GM06990 (cell line): ENCODE measurements at regions not wholly inside any gene's neighbourhood (a gene's known extent, or its start where the extent isn't known, plus 50 kb on each side); places are given as distances from the start of the nearest gene placed in this dataset.

Experiments used
- DNase-seq: peaks from one replicate; pipeline ENCODE4 v3.0.0-alpha.2; 2011; ENCODE audit not compliant: insufficient read length; ENCODE audit errors: extremely low read depth
- H3K27me3 ChIP-seq: replicated peaks from 2 replicates; pipeline ENCODE4 v1.6.0; 2011; ENCODE audit warnings: low read length; ENCODE audit not compliant: control insufficient read depth, insufficient read depth
- H3K36me3 ChIP-seq: 2 replicates; pipeline ENCODE4 v1.5.1; 2011; ENCODE audit warnings: low read length; ENCODE audit not compliant: control insufficient read depth, insufficient read depth
- H3K4me3 ChIP-seq: replicated peaks from 2 replicates; pipeline ENCODE4 v1.5.1; 2011; ENCODE audit warnings: low read depth, mild to moderate bottlenecking, control low read depth, low read length
- CTCF ChIP-seq: IDR thresholded peaks from 2 replicates; pipeline ENCODE4 v1.5.1; 2011; ENCODE audit warnings: low read length, control low read depth, mild to moderate bottlenecking, inconsistent platforms; ENCODE audit not compliant: insufficient read depth, poor library complexity, severe bottlenecking

GRCh38 chr5:93153461-93153860 is 427.6 kb downstream of the NR2F1-AS1 start:
- no peak for DNase-seq
- no peak for TF ChIP-seq CTCF
- Histone ChIP-seq H3K4me3 (no peak overlapping the region), H3K36me3 (no peaks in the 10 kb centered on the region), H3K27me3 (no peaks in the 10 kb centered on the region; the same call in 1 of the 2 replicates)

GRCh38 chr5:93151896-93152295 is 429.1 kb downstream of the NR2F1-AS1 start:
- no peaks in the 10 kb centered on the region for H3K27me3 ChIP-seq
- no peak for TF ChIP-seq CTCF
- H3K36me3 ChIP-seq, result no peaks in the 10 kb centered on the region
- DNase-seq, result no peak
- no peak overlapping the region for H3K4me3 ChIP-seq

- DNase-seq, result no peak
- no peaks in the 10 kb centered on the region for H3K36me3 ChIP-seq
- H3K4me3 ChIP-seq, result no peak overlapping the region
- TF ChIP-seq CTCF, result no peak
- no peaks in the 10 kb centered on the region for H3K27me3 ChIP-seq
Observed at GRCh38 chr5:93151121-93151520, 429.9 kb downstream of the NR2F1-AS1 start.

- no peak for DNase-seq
- TF ChIP-seq CTCF, result no peak
- Histone ChIP-seq H3K4me3 (no peak overlapping the region), H3K27me3 (no peaks in the 10 kb centered on the region), H3K36me3 (no peaks in the 10 kb centered on the region)
Observed at GRCh38 chr5:93150311-93151012, 430.6 kb downstream of the NR2F1-AS1 start.

GRCh38 chr5:93145767-93146166 is 435.3 kb downstream of the NR2F1-AS1 start:
- DNase-seq, result no peak
- no peaks in the 10 kb centered on the region for H3K36me3 ChIP-seq
- TF ChIP-seq CTCF, result no peak
- no peak overlapping the region for H3K4me3 ChIP-seq
- no peaks in the 10 kb centered on the region for H3K27me3 ChIP-seq

- TF ChIP-seq CTCF, result no peak
Observed at GRCh38 chr5:93145019-93145418, 436.0 kb downstream of the NR2F1-AS1 start.

More at GRCh38 chr5:93145019-93145418, 436.0 kb downstream of the NR2F1-AS1 start:
- Histone ChIP-seq H3K4me3 (no peak overlapping the region), H3K36me3 (no peaks in the 10 kb centered on the region), H3K27me3 (no peaks in the 10 kb centered on the region)
- no peak for DNase-seq
